DOHH2 (cell line): ENCODE measurements at regions not wholly inside any gene's neighbourhood (a gene's known extent, or its start where the extent isn't known, plus 50 kb on each side); places are given as distances from the start of the nearest gene placed in this dataset.

Source experiments
- H3F3A ChIP-seq: fragments of 200-600 bp; sonication (generic), shearing (Covaris generic); 2 replicates; pipeline ENCODE4 v1.6.0; 2016; ENCODE audit warnings: antibody characterized with exemption, mild to moderate bottlenecking; ENCODE audit not compliant: control insufficient read depth, insufficient read depth
- H3K27ac ChIP-seq: fragments of 200-600 bp; sonication (generic); 2 replicates; pipeline ENCODE4 v1.5.1; 2014; ENCODE audit warnings: low read depth, mild to moderate bottlenecking, low read length, moderate library complexity
- H3K27me3 ChIP-seq: fragments of 200-600 bp; sonication (generic); 2 replicates; pipeline ENCODE4 v1.6.1; 2014; ENCODE audit warnings: mild to moderate bottlenecking, low read length, mixed read lengths; ENCODE audit not compliant: control insufficient read depth
- H3K36me3 ChIP-seq: fragments of 200-600 bp; sonication (generic); 2 replicates; pipeline ENCODE4 v1.6.1; 2014; ENCODE audit warnings: mild to moderate bottlenecking, low read length, moderate library complexity, mixed read lengths; ENCODE audit not compliant: control insufficient read depth
- H3K4me1 ChIP-seq: fragments of 200-600 bp; sonication (generic); 2 replicates; pipeline ENCODE4 v1.6.1; 2014; ENCODE audit warnings: mild to moderate bottlenecking, low read length, mixed read lengths; ENCODE audit not compliant: control insufficient read depth
- H3K4me2 ChIP-seq: fragments of 200-600 bp; sonication (generic); 2 replicates; pipeline ENCODE4 v1.6.0; 2014; ENCODE audit warnings: mild to moderate bottlenecking, low read length, moderate library complexity
- H3K4me3 ChIP-seq: fragments of 200-600 bp; sonication (generic); 2 replicates; pipeline ENCODE4 v1.5.1; 2014; ENCODE audit warnings: mild to moderate bottlenecking, low read length, mixed read lengths
- H3K79me2 ChIP-seq: fragments of 200-600 bp; sonication (generic); 2 replicates; pipeline ENCODE4 v1.6.1; 2014; ENCODE audit warnings: mild to moderate bottlenecking, low read length, mixed read lengths; ENCODE audit not compliant: control insufficient read depth
- H3K9me2 ChIP-seq: fragments of 200-600 bp; sonication (generic); replicated peaks from 2 replicates; pipeline ENCODE4 v1.6.1; 2014; ENCODE audit warnings: mild to moderate bottlenecking, low read length, mixed read lengths; ENCODE audit not compliant: control insufficient read depth
- H3K9me3 ChIP-seq: fragments of 200-600 bp; sonication (generic); 2 replicates; pipeline ENCODE4 v1.6.1; 2014; ENCODE audit warnings: antibody characterized with exemption, low read length, mixed read lengths; ENCODE audit not compliant: control insufficient read depth, insufficient read depth
- H4K20me1 ChIP-seq: fragments of 200-600 bp; sonication (generic); 2 replicates; pipeline ENCODE4 v1.6.0; 2014; ENCODE audit warnings: low read depth, mild to moderate bottlenecking, antibody characterized with exemption, low read length, moderate library complexity; ENCODE audit not compliant: control insufficient read depth, insufficient read depth
- EZH2phosphoT487 ChIP-seq: fragments of 200-600 bp; sonication (generic); IDR thresholded peaks from 2 replicates; pipeline ENCODE4 v1.6.1; 2017; ENCODE audit warnings: borderline replicate concordance, mild to moderate bottlenecking, antibody characterized with exemption, low read length, moderate library complexity, mixed read lengths
- TF ChIP-seq, protein P1 (sequence below): fragments of 200-600 bp; sonication (generic); IDR thresholded peaks from one replicate; pipeline ENCODE4 v1.5.1; 2014; ENCODE audit warnings: antibody characterized with exemption, mild to moderate bottlenecking, low read depth, low read length; ENCODE audit not compliant: poor library complexity, severe bottlenecking

DNA sequence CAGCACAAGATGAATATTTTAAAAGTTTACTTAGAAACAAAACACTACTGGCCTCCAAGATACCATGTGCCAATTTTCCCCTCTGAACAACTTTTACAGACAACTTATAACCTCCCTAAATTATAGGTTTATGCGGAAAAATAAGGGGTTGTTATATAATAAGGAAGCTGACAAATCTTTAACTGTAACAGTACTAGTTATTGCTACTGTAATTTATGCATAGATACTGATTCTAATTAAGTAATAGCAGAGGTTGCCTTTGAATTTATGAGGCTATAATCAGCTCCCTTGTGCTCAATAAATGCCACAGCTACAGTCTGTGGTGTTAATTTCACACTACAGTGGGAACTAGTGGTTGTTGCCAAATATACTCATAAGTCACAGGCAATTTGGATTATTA, 291.3 kb upstream of the PCSK5 start:
- Histone ChIP-seq H3K4me3 (no peak overlapping the region), H3K79me2 (no peaks in the 10 kb centered on the region), H3K27ac (no peak overlapping the region), H4K20me1 (no peaks in the 10 kb centered on the region), H3K36me3 (no peaks in the 10 kb centered on the region), H3K4me1 (no peaks in the 10 kb centered on the region), H3K4me2 (no peak overlapping the region), H3F3A (no peaks in the 10 kb centered on the region), H3K27me3 (no peaks in the 10 kb centered on the region), H3K9me2 (no peaks in the 10 kb centered on the region), H3K9me3 (no peaks in the 10 kb centered on the region)
- no peak for TF ChIP-seq EZH2phosphoT487
- TF ChIP-seq, protein P1, sequence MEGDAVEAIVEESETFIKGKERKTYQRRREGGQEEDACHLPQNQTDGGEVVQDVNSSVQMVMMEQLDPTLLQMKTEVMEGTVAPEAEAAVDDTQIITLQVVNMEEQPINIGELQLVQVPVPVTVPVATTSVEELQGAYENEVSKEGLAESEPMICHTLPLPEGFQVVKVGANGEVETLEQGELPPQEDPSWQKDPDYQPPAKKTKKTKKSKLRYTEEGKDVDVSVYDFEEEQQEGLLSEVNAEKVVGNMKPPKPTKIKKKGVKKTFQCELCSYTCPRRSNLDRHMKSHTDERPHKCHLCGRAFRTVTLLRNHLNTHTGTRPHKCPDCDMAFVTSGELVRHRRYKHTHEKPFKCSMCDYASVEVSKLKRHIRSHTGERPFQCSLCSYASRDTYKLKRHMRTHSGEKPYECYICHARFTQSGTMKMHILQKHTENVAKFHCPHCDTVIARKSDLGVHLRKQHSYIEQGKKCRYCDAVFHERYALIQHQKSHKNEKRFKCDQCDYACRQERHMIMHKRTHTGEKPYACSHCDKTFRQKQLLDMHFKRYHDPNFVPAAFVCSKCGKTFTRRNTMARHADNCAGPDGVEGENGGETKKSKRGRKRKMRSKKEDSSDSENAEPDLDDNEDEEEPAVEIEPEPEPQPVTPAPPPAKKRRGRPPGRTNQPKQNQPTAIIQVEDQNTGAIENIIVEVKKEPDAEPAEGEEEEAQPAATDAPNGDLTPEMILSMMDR: no peak

DNA sequence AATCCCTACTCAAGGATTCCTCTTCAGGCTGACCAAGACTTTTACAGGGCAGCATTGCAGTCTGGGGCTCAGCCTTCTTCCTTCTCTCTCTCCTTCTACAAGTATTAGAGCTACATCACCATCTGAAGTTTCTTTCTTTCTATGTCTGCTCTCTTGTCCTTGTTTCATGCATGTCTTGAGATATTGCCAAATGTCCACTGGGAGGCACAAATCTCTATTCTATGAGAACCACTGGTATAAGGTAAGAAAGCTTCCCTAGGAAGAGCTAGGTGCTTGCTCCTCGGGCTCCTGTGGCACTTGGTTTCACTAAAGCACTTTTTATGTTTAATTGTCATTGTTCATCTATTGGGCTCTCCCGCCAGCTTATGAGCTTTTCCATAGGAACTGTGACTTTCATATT, 289.2 kb upstream of the PCSK5 start:
- Histone ChIP-seq H3K4me1 (no peaks in the 10 kb centered on the region), H3F3A (no peaks in the 10 kb centered on the region), H3K79me2 (no peaks in the 10 kb centered on the region), H3K27ac (no peak overlapping the region), H3K9me3 (no peaks in the 10 kb centered on the region), H3K4me3 (no peak overlapping the region), H3K27me3 (no peaks in the 10 kb centered on the region), H3K36me3 (no peaks in the 10 kb centered on the region), H3K4me2 (no peak overlapping the region), H4K20me1 (no peaks in the 10 kb centered on the region), H3K9me2 (no peaks in the 10 kb centered on the region)
- TF ChIP-seq, protein P1: no peak
- TF ChIP-seq EZH2phosphoT487: no peak

DNA sequence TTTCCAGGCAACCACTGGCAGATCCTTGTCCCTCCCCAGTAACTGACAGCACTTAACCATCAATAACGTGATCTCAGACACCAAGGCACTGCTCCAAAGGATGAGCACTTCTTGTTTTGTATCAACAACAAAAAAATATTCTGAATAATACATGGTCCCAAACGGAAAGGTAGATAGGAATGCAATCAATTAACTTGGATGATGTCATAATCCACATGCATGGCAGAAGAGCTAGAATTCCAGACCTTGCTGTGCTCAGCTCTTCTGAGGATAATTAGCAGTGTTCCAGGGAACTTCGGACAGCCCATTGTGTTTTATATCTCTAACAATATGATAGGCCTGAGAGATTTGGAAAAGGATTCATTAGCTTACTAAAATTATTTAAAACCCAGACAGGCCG, 288.4 kb upstream of the PCSK5 start:
- TF ChIP-seq, protein P1: no peak
- no peak for TF ChIP-seq EZH2phosphoT487
- no peaks in the 10 kb centered on the region for H4K20me1 ChIP-seq
- H3F3A ChIP-seq: no peaks in the 10 kb centered on the region
- no peaks in the 10 kb centered on the region for H3K79me2 ChIP-seq
- no peaks in the 10 kb centered on the region for H3K36me3 ChIP-seq
- no peaks in the 10 kb centered on the region for H3K4me1 ChIP-seq
- no peak overlapping the region for H3K4me2 ChIP-seq
- H3K27me3 ChIP-seq: no peaks in the 10 kb centered on the region
- H3K9me3 ChIP-seq: no peaks in the 10 kb centered on the region
- H3K27ac ChIP-seq: no peak overlapping the region
- no peaks in the 10 kb centered on the region for H3K9me2 ChIP-seq
- H3K4me3 ChIP-seq: no peak overlapping the region

DNA sequence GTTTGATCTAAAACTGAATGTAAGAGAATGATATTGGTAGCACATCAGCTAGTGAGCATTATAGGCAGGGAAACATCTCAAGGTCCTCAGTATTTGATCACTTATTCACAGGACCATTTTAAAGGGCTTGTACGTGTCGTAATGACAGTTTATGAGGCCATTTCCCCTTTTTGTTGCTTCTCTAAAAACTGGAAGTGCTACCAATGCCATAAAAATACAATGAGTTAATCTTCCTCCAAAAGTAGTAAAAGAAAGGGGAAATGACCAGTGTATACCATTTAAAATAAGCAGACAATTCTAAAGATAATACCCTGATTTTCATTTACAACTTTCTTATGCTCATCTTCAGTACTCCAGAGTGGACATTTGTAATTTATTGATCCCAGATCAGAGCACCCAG, 285.8 kb upstream of the PCSK5 start:
- Histone ChIP-seq H3K27me3 (no peaks in the 10 kb centered on the region), H3K79me2 (no peaks in the 10 kb centered on the region), H3K36me3 (no peaks in the 10 kb centered on the region), H3K4me3 (no peak overlapping the region), H3K9me3 (no peaks in the 10 kb centered on the region), H3K27ac (no peak overlapping the region), H4K20me1 (no peaks in the 10 kb centered on the region), H3K4me1 (no peaks in the 10 kb centered on the region), H3K9me2 (no peaks in the 10 kb centered on the region), H3K4me2 (no peak overlapping the region), H3F3A (no peaks in the 10 kb centered on the region)
- TF ChIP-seq, protein P1: no peak
- TF ChIP-seq EZH2phosphoT487: no peak
